VCaP (cell line): ENCODE measurements at regions not wholly inside any gene's neighbourhood (a gene's known extent, or its start where the extent isn't known, plus 50 kb on each side); places are given as distances from the start of the nearest gene placed in this dataset.

Experiments
- H3K27ac ChIP-seq: fragments of 450-650 bp; 2 replicates; pipeline ENCODE4 v1.5.1; 2017
- CTCF ChIP-seq: fragments of 450-650 bp; conservative IDR thresholded peaks from 2 replicates; pipeline ENCODE4 v1.5.1; 2017; ENCODE audit warnings: mild to moderate bottlenecking, moderate library complexity

GRCh38 chr13:81326913-81327312 is 986.0 kb upstream of the SPRY2 start:
- no peak for TF ChIP-seq CTCF
- H3K27ac ChIP-seq: no peak overlapping the region

GRCh38 chr13:81320516-81320915 is 979.6 kb upstream of the SPRY2 start:
- no peak overlapping the region for H3K27ac ChIP-seq
- TF ChIP-seq CTCF: no peak

- no peak overlapping the region for H3K27ac ChIP-seq
- no peak for TF ChIP-seq CTCF
Measured at GRCh38 chr13:81319351-81319750, 978.4 kb upstream of the SPRY2 start.

- no peak overlapping the region for H3K27ac ChIP-seq
- TF ChIP-seq CTCF: no peak
Measured at GRCh38 chr13:81318231-81319019, 977.5 kb upstream of the SPRY2 start.

GRCh38 chr13:81314461-81314860 is 973.5 kb upstream of the SPRY2 start:
- H3K27ac ChIP-seq: no peak overlapping the region
- TF ChIP-seq CTCF: no peak

- no peak overlapping the region for H3K27ac ChIP-seq
- no peak for TF ChIP-seq CTCF
Measured at GRCh38 chr13:81305928-81306327, 965.0 kb upstream of the SPRY2 start.

GRCh38 chr13:81304121-81304659 is 963.3 kb upstream of the SPRY2 start:
- H3K27ac ChIP-seq: no peak overlapping the region
- no peak for TF ChIP-seq CTCF
